Colonic mucosa (tissue), 4 donors: ENCODE measurements at regions not wholly inside any gene's neighbourhood (a gene's known extent, or its start where the extent isn't known, plus 50 kb on each side); places are given as distances from the start of the nearest gene placed in this dataset.

ENCODE experiments used
- DNase-seq: peaks from one replicate; pipeline ENCODE4 v3.0.0-alpha.2; 2020
- H3K27ac ChIP-seq: fragments of 200-600 bp; one replicate; pipeline ENCODE4 v1.8.0; 2021
- H3K27me3 ChIP-seq: fragments of 200-600 bp; one replicate; pipeline ENCODE4 v1.8.0; 2021
- H3K36me3 ChIP-seq: fragments of 200-600 bp; one replicate; pipeline ENCODE4 v1.8.0; 2021
- H3K4me1 ChIP-seq: fragments of 200-600 bp; one replicate; pipeline ENCODE4 v1.8.0; 2021; ENCODE audit warnings: mild to moderate bottlenecking
- H3K4me3 ChIP-seq: fragments of 200-600 bp; one replicate; pipeline ENCODE4 v1.8.0; 2021
- H3K9ac ChIP-seq, 2 donors: one replicate each; pipeline ENCODE4 v1.7.0; 2013; ENCODE audit warnings: control low read depth in 2 of 2, low read depth in 2 of 2, low read length in 2 of 2
- H3K9me3 ChIP-seq: fragments of 200-600 bp; one replicate; pipeline ENCODE4 v1.8.0; 2021
- intact Hi-C: fragments of 100-400 bp; cut with DNase I; formaldehyde crosslinking; loops from one replicate; pipeline ENCODE4 v1.14.1; 2022
- TF ChIP-seq, protein P1 (sequence below): fragments of 200-600 bp; IDR thresholded peaks from one replicate; pipeline ENCODE4 v1.8.0; 2022; ENCODE audit warnings: antibody characterized with exemption, mild to moderate bottlenecking
- donor health status: healthy.
- donor health status: DM: no; HTN: no; CAD: no.
- donor health status: DM: no; HTN: no; CAD: no.

GRCh38 chr3:5464649-5465048, 277.1 kb downstream of the EDEM1 start:
- TF ChIP-seq, protein P1, sequence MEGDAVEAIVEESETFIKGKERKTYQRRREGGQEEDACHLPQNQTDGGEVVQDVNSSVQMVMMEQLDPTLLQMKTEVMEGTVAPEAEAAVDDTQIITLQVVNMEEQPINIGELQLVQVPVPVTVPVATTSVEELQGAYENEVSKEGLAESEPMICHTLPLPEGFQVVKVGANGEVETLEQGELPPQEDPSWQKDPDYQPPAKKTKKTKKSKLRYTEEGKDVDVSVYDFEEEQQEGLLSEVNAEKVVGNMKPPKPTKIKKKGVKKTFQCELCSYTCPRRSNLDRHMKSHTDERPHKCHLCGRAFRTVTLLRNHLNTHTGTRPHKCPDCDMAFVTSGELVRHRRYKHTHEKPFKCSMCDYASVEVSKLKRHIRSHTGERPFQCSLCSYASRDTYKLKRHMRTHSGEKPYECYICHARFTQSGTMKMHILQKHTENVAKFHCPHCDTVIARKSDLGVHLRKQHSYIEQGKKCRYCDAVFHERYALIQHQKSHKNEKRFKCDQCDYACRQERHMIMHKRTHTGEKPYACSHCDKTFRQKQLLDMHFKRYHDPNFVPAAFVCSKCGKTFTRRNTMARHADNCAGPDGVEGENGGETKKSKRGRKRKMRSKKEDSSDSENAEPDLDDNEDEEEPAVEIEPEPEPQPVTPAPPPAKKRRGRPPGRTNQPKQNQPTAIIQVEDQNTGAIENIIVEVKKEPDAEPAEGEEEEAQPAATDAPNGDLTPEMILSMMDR: no peak
- no peak overlapping the region for H3K27ac ChIP-seq
- no peaks in the 10 kb centered on the region for H3K27me3 ChIP-seq
- no peaks in the 10 kb centered on the region for H3K9me3 ChIP-seq
- H3K4me3 ChIP-seq: no peak overlapping the region
- H3K36me3 ChIP-seq: no peaks in the 10 kb centered on the region
- intact Hi-C loops: no loop called here
- no peaks in the 10 kb centered on the region for H3K4me1 ChIP-seq
- no peak for DNase-seq
- H3K9ac ChIP-seq: no peak overlapping the region

GRCh38 chr3:5465183-5465582, 277.7 kb downstream of the EDEM1 start:
- intact Hi-C loops: no loop called here
- no peaks in the 10 kb centered on the region for H3K27me3 ChIP-seq
- no peaks in the 10 kb centered on the region for H3K4me1 ChIP-seq
- no peak overlapping the region for H3K9ac ChIP-seq
- TF ChIP-seq, protein P1: no peak
- no peak overlapping the region for H3K4me3 ChIP-seq
- no peak for DNase-seq
- H3K36me3 ChIP-seq: no peaks in the 10 kb centered on the region
- H3K9me3 ChIP-seq: no peaks in the 10 kb centered on the region
- no peak overlapping the region for H3K27ac ChIP-seq

DNA sequence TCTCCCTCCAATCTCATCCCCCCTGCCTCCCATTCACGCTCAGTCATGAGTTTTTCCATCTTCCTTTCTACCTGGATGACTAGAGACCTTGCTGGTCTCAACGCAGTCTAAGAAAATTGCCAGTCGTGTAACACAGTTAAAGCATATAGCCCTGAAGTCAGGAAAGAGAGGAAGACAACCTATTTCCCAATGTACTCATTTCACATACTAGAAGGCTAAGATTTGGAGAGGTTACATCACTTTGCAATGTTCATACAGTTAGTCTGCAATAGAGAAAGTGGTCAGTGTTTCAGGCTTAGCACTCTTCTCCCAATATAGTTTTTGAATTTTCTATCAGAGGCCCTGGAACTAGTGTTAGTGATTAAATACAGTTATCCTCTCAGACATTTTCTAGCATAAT, 278.6 kb downstream of the EDEM1 start:
- H3K27me3 ChIP-seq: no peaks in the 10 kb centered on the region
- DNase-seq: no peak
- TF ChIP-seq, protein P1: no peak
- H3K9ac ChIP-seq: no peak overlapping the region
- no peak overlapping the region for H3K4me3 ChIP-seq
- no peaks in the 10 kb centered on the region for H3K36me3 ChIP-seq
- no peaks in the 10 kb centered on the region for H3K9me3 ChIP-seq
- H3K4me1 ChIP-seq: no peaks in the 10 kb centered on the region
- intact Hi-C loops: no loop called here
- no peak overlapping the region for H3K27ac ChIP-seq

DNA sequence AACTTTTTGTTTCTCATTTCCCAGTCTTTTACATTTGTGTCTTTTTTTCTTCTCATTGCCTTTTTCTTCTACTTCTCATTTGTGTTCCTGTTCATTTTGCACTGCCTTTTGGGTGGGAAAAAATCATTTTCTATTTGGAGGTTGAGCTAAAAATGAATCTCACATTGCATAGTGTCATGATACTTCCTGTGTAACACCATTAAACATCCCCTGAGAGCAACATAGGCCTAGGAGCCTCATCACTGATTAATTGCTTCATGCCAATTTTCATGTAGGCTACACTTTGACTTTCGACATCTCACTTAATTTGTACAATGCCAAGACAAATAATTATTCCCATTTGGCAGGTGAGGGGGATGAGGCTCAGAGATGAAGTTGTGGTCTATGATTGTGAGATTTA, 279.2 kb downstream of the EDEM1 start:
- Histone ChIP-seq H3K36me3 (no peaks in the 10 kb centered on the region), H3K9ac (no peak overlapping the region), H3K9me3 (no peaks in the 10 kb centered on the region), H3K27me3 (no peaks in the 10 kb centered on the region), H3K4me1 (no peaks in the 10 kb centered on the region), H3K27ac (no peak overlapping the region), H3K4me3 (no peak overlapping the region)
- intact Hi-C loops: no loop called here
- TF ChIP-seq, protein P1: no peak
- DNase-seq: no peak

- DNase-seq: no peak
- no peaks in the 10 kb centered on the region for H3K27me3 ChIP-seq
- no peaks in the 10 kb centered on the region for H3K36me3 ChIP-seq
- no peaks in the 10 kb centered on the region for H3K4me1 ChIP-seq
- no peaks in the 10 kb centered on the region for H3K9me3 ChIP-seq
- intact Hi-C loops: no loop called here
- no peak overlapping the region for H3K4me3 ChIP-seq
- TF ChIP-seq, protein P1: no peak
- no peak overlapping the region for H3K9ac ChIP-seq
- no peak overlapping the region for H3K27ac ChIP-seq
Observed at GRCh38 chr3:5473471-5473870, 286.0 kb downstream of the EDEM1 start.

DNA sequence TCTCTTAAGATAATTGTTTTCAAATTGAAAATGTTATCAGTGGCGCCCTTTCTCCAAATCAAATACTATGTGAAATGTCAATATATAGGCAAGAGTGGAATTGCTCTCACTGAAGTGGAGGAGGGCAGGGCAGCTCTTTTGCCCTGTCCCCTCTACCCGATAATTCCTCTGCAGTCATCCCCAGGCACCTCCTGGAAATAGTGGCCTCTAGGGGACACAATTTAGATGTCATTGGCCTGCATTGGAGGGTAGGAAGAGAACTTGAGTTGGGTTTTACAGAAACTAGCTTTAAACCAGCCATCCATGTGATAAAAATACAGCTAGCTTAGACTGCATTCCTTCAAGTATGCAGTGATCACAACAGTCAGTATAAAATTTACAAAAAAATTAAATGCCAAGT, 288.9 kb downstream of the EDEM1 start:
- no peak for DNase-seq
- Histone ChIP-seq H3K4me3 (no peak overlapping the region), H3K4me1 (no peaks in the 10 kb centered on the region), H3K36me3 (no peaks in the 10 kb centered on the region), H3K27me3 (no peaks in the 10 kb centered on the region), H3K9me3 (no peaks in the 10 kb centered on the region), H3K9ac (no peak overlapping the region), H3K27ac (no peak overlapping the region)
- TF ChIP-seq, protein P1: no peak
- intact Hi-C loops: no loop called here
